Karpas-422 (cell line): ENCODE measurements at regions not wholly inside any gene's neighbourhood (a gene's known extent, or its start where the extent isn't known, plus 50 kb on each side); places are given as distances from the start of the nearest gene placed in this dataset.
"Not testable (repeated sequence)": the region's sequence is repeated elsewhere in the genome, so short reads cannot be mapped to it uniquely, and the experiment has no call there.

ENCODE experiments used
- DNase-seq: peaks from one replicate; pipeline ENCODE4 v3.0.0-alpha.2; 2015
- H2AFZ ChIP-seq: fragments of 200-600 bp; sonication (generic); 2 replicates; pipeline ENCODE4 v1.6.1; 2014; ENCODE audit warnings: antibody characterized with exemption, low read length, mixed read lengths
- H3K27ac ChIP-seq: fragments of 200-600 bp; sonication (generic); 2 replicates; pipeline ENCODE4 v1.5.1; 2014; ENCODE audit warnings: mild to moderate bottlenecking, low read length, moderate library complexity
- H3K27me3 ChIP-seq: fragments of 200-600 bp; sonication (generic); 2 replicates; pipeline ENCODE4 v1.6.1; 2014; ENCODE audit warnings: low read length, mixed read lengths
- H3K36me3 ChIP-seq: fragments of 200-600 bp; sonication (generic); 2 replicates; pipeline ENCODE4 v1.6.1; 2014; ENCODE audit warnings: low read length, mixed read lengths; ENCODE audit not compliant: insufficient read depth
- H3K4me1 ChIP-seq: fragments of 200-600 bp; sonication (generic); 2 replicates; pipeline ENCODE4 v1.6.1; 2014; ENCODE audit warnings: mild to moderate bottlenecking, low read length, mixed read lengths
- H3K4me2 ChIP-seq: fragments of 200-600 bp; sonication (generic); 2 replicates; pipeline ENCODE4 v1.6.1; 2014; ENCODE audit warnings: low read length, low read depth, mild to moderate bottlenecking; ENCODE audit not compliant: poor library complexity, severe bottlenecking
- H3K4me3 ChIP-seq: fragments of 200-600 bp; sonication (generic); 2 replicates; pipeline ENCODE4 v1.5.1; 2014; ENCODE audit warnings: mild to moderate bottlenecking, antibody characterized with exemption, low read length, mixed read lengths
- H3K79me2 ChIP-seq: fragments of 200-600 bp; sonication (generic); 2 replicates; pipeline ENCODE4 v1.6.1; 2014; ENCODE audit warnings: mild to moderate bottlenecking, low read length, mixed read lengths
- H3K9ac ChIP-seq: fragments of 200-600 bp; sonication (generic); 2 replicates; pipeline ENCODE4 v1.6.0; 2014; ENCODE audit warnings: low read length
- H3K9me2 ChIP-seq: fragments of 200-600 bp; sonication (generic), shearing (Covaris generic); replicated peaks from 2 replicates; pipeline ENCODE4 v1.6.0; 2014; ENCODE audit warnings: mild to moderate bottlenecking, low read length, moderate library complexity; ENCODE audit not compliant: insufficient read depth
- H3K9me3 ChIP-seq: fragments of 300-700, 200-600 bp; sonication (generic); 2 replicates; pipeline ENCODE4 v1.6.1; 2014; ENCODE audit warnings: low read length, mixed read lengths
- H4K20me1 ChIP-seq: fragments of 200-600 bp; sonication (generic); 2 replicates; pipeline ENCODE4 v1.6.1; 2014; ENCODE audit warnings: mild to moderate bottlenecking, antibody characterized with exemption, low read length, low read depth; ENCODE audit not compliant: insufficient read depth

DNA sequence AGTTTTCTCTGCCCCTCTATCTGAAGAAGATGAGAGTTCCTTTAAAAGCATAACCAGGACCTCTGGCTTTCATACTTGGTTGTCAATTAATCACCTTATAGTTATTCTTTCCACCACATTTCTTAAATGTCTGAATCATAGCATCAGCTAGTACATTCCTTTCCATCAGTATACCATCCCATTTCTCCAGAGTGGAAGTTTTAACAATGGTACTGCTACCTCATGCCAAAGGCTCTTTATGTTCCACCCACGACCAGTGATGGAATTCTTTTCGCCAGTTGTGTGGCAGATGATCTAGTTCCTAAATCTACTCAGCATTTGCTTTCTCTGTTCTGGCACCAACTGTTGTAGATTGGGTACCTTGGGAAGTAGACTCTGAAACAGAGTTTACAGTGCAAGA lies 379.8 kb downstream of the ZNF674 start:
- Histone ChIP-seq H3K9me3 (no peaks in the 10 kb centered on the region), H3K4me3 (no peak overlapping the region)

DNA sequence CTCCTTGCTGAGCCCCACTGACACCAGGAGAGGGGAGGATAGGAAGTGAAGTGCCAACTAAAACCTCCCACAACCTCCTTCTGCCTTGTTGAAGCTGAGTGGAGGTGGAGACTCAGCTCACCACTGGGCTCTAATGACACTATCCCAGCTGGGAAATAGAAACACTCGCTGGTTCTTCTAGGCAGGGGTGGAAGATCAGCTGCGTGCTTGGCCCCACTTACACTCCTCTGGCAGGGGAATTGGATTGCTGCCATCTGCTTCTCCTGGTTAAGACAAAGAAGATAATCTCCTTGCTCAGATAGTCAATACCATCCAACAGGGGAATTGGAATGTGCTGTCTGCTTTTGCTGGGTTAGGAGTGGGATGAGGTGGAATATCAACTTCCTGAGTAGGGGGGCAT lies 392.5 kb downstream of the ZNF674 start:
- Histone ChIP-seq H3K4me2 (no peak overlapping the region), H3K27me3 (no peaks in the 10 kb centered on the region)
- DNase-seq: no peak

More for the DNA sequence above, 379.8 kb downstream of the ZNF674 start:
- Histone ChIP-seq H3K9ac (no peak overlapping the region), H3K27ac (no peak overlapping the region), H3K36me3 (no peaks in the 10 kb centered on the region), H4K20me1 (no peaks in the 10 kb centered on the region), H3K4me2 (no peak overlapping the region), H3K79me2 (no peaks in the 10 kb centered on the region), H3K27me3 (no peaks in the 10 kb centered on the region), H3K4me1 (no peaks in the 10 kb centered on the region), H2AFZ (no peak overlapping the region), H3K9me2 (no peaks in the 10 kb centered on the region)
- DNase-seq: no peak

DNA sequence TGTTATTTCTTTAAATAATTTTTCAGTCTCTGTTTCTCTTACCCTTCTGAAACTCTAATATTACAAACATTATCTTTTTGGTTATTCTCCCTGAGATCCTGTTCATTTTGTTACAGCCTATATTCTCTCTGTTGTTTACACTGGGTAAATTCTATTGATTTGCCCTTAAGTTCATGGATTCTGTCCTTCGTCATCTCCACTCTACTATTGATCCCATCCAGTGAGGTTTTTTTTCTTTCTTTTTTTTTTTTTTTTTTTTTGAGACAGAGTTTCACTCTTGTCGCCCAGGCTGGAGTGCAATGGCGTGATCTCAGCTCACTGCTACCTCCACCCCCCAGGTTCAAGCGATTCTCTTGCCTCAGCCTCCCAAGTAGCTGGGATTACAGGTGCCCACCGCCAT lies 393.9 kb downstream of the ZNF674 start:
- not testable (repeated sequence) for H3K27me3 ChIP-seq, DNase-seq, H3K9ac ChIP-seq, H3K4me2 ChIP-seq, H4K20me1 ChIP-seq, H3K4me3 ChIP-seq, H3K36me3 ChIP-seq, H2AFZ ChIP-seq, H3K9me3 ChIP-seq, H3K79me2 ChIP-seq, H3K27ac ChIP-seq, H3K4me1 ChIP-seq, H3K9me2 ChIP-seq

More for the DNA sequence above, 392.5 kb downstream of the ZNF674 start:
- H3K27ac ChIP-seq: no peak overlapping the region
- H2AFZ ChIP-seq: no peak overlapping the region
- H3K4me3 ChIP-seq: no peak overlapping the region
- no peaks in the 10 kb centered on the region for H3K9me2 ChIP-seq
- no peaks in the 10 kb centered on the region for H3K36me3 ChIP-seq
- H3K79me2 ChIP-seq: no peaks in the 10 kb centered on the region
- H3K9me3 ChIP-seq: no peaks in the 10 kb centered on the region
- no peaks in the 10 kb centered on the region for H4K20me1 ChIP-seq
- H3K4me1 ChIP-seq: no peaks in the 10 kb centered on the region
- no peak overlapping the region for H3K9ac ChIP-seq

DNA sequence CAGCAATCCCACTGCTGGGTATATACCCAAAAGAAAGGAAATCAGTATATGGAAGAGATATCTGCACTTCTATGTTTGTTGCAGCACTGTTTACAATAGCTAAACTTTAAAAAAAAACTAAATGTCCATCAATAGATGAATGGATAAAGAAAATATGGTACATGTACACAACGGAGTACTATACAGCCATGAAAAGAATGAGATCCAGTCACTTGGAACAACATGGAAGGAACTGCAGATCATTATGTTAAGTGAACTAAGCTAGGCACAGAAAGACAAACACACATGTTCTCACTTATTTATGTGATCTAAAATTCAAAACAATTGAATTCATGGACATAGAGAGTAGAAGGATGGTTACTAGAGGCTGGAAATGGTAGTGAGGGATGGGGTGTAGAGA lies 400.7 kb downstream of the ZNF674 start:
- no peak overlapping the region for H2AFZ ChIP-seq
- H4K20me1 ChIP-seq: no peaks in the 10 kb centered on the region
- H3K27ac ChIP-seq: no peak overlapping the region
- no peak overlapping the region for H3K4me3 ChIP-seq
- no peaks in the 10 kb centered on the region; the same call in 1 of the 2 replicates for H3K9me3 ChIP-seq
- no peaks in the 10 kb centered on the region for H3K79me2 ChIP-seq
- H3K27me3 ChIP-seq: no peaks in the 10 kb centered on the region
- no peaks in the 10 kb centered on the region for H3K4me1 ChIP-seq
- H3K36me3 ChIP-seq: no peaks in the 10 kb centered on the region
- H3K9ac ChIP-seq: no peak overlapping the region
- no peak for DNase-seq
- H3K9me2 ChIP-seq: no peaks in the 10 kb centered on the region
- H3K4me2 ChIP-seq: no peak overlapping the region

DNA sequence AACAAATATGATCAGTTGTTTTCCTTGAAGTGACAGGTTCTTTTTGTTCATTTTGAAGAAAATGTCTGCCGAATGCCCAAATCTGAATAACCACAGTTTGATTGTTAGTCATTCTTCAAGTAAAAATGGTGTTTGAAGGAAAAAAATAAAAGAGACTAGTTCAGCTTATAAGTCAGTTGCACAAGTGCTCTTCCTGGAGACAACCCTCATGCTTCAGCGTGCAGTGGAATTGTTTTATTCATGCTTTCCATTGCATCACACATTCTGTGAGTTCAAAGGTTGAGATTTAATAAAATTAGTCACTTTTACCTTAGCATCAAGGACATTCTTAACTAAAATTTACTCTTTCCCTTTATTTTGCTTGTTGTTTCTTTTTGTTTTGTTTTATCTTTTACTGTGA lies 404.9 kb downstream of the ZNF674 start:
- no peaks in the 10 kb centered on the region for H4K20me1 ChIP-seq
- H3K36me3 ChIP-seq: no peaks in the 10 kb centered on the region
- H3K4me2 ChIP-seq: no peak overlapping the region
- no peak overlapping the region for H3K27ac ChIP-seq
- no peaks in the 10 kb centered on the region for H3K4me1 ChIP-seq
- no peak overlapping the region for H3K9ac ChIP-seq
- H3K9me3 ChIP-seq: no peaks in the 10 kb centered on the region; the same call in 1 of the 2 replicates
- H3K4me3 ChIP-seq: no peak overlapping the region
- no peaks in the 10 kb centered on the region for H3K79me2 ChIP-seq
- H3K9me2 ChIP-seq: no peaks in the 10 kb centered on the region
- H3K27me3 ChIP-seq: no peaks in the 10 kb centered on the region
- DNase-seq: no peak
- H2AFZ ChIP-seq: no peak overlapping the region

DNA sequence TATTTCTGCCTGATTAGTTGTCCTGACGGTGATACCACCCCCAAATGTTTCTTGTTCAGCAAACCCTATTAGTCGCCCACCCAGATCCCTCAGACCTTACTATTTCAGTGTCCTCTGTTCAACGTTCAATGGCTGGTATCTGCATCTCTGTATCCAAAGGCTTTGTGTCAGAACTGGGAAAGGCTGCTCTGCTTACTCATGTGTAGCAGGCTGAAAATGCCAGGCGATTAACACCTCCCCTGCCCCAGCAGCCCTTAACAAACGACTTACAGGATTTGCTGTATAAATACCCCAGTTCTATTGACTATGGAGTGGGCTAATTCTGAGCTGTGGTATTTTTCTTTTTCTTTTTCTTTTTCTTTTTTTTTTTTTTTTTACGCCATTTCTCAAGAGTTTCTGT lies 415.0 kb downstream of the ZNF674 start:
- Histone ChIP-seq H3K27me3 (no peaks in the 10 kb centered on the region), H3K4me3 (no peak overlapping the region), H3K36me3 (no peaks in the 10 kb centered on the region), H3K4me1 (no peaks in the 10 kb centered on the region), H3K27ac (no peak overlapping the region), H3K4me2 (no peak overlapping the region), H3K9me3 (no peaks in the 10 kb centered on the region), H2AFZ (no peak overlapping the region), H4K20me1 (no peaks in the 10 kb centered on the region), H3K9me2 (no peaks in the 10 kb centered on the region), H3K9ac (no peak overlapping the region), H3K79me2 (no peaks in the 10 kb centered on the region)
- no peak for DNase-seq

DNA sequence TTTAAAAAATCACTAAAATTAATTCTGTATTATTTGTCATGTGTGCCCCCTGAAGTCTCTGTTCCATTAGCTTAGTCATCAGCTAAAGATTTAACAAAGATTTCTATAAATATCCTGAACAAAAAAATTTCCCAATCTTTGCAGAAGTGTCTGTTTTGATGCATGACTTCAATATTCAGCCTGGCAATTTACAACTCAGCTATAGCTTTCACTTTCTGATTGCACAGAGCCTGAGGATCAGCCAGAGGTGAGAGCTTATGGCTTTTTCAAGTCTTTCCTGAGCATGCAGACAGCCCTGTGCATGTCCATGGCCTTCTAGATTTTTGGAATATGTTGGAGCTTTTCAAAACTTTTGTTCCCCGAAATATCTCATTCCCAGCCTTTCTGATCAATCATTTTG lies 420.1 kb downstream of the ZNF674 start:
- Histone ChIP-seq H3K4me1 (no peaks in the 10 kb centered on the region), H2AFZ (no peak overlapping the region), H3K27me3 (no peaks in the 10 kb centered on the region), H3K36me3 (no peaks in the 10 kb centered on the region), H3K4me2 (no peak overlapping the region), H3K4me3 (no peak overlapping the region), H4K20me1 (no peaks in the 10 kb centered on the region), H3K9me2 (no peaks in the 10 kb centered on the region), H3K9ac (no peak overlapping the region), H3K79me2 (no peaks in the 10 kb centered on the region), H3K27ac (no peak overlapping the region), H3K9me3 (0 out of 2 replicates have a peak, but pooled peaks cover 3% of the 10 kb centered on the region)
- DNase-seq: no peak

DNA sequence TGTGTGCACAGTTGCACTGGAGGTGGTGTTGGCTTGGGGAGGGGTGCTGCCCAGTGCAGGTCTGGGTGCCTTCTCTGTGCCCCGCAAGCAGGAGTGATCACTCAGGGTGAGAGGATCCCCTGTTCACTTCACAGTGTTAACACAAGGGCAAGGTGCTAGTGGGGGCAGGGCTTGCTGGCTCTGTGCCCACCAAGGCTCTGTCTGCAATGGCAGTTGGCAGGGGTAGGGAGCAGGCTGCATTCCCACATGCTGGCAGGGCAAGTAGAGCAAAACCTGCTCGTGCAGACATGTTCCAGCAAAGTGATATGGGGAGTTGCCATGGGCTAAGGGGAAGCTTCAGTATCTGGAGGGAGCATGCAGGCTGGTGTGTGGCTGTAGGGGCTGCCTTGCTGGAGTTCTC lies 428.0 kb downstream of the ZNF674 start:
- H3K4me1 ChIP-seq: no peaks in the 10 kb centered on the region
- peaks cover 3% of the 10 kb centered on the region; the same call in 1 of the 2 replicates for H3K9me3 ChIP-seq
- no peaks in the 10 kb centered on the region for H3K27me3 ChIP-seq
- no peak overlapping the region for H3K9ac ChIP-seq
- no peak overlapping the region for H2AFZ ChIP-seq
- no peak overlapping the region for H3K4me2 ChIP-seq
- no peak for DNase-seq
- H4K20me1 ChIP-seq: no peaks in the 10 kb centered on the region
- no peaks in the 10 kb centered on the region for H3K79me2 ChIP-seq
- no peaks in the 10 kb centered on the region for H3K9me2 ChIP-seq
- no peaks in the 10 kb centered on the region for H3K36me3 ChIP-seq
- no peak overlapping the region for H3K4me3 ChIP-seq
- no peak overlapping the region for H3K27ac ChIP-seq

DNA sequence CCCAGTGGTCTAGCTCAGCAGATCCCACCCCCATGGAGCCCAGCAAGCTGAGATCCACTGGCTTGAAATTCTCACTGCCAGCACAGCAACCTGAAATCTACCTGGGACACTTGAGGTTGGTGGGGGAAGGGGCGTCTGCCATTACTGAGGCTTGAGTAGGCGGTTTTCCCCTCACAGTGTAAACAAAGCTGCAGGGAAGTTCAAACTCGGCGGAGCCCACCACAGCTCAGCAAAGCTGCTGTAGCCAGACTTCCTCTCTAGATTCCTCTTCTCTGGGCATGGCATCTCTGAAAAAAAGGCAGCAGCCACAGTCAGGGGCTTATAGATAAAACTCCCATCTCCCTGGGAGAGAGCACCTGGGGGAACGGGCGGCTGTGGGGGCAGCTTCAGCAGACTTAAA lies 457.9 kb downstream of the ZNF674 start:
- H3K9ac ChIP-seq, H3K27ac ChIP-seq, H3K4me3 ChIP-seq, H3K4me1 ChIP-seq, H3K79me2 ChIP-seq, H2AFZ ChIP-seq, H4K20me1 ChIP-seq, DNase-seq, H3K9me3 ChIP-seq, H3K27me3 ChIP-seq, H3K4me2 ChIP-seq, H3K9me2 ChIP-seq, H3K36me3 ChIP-seq: not testable (repeated sequence)
